ENCODE measurements at regions not wholly inside any gene's neighbourhood (a gene's known extent, or its start where the extent isn't known, plus 50 kb on each side); places are given as distances from the start of the nearest gene placed in this dataset.

- DNase-seq: no peak
Measured at GRCh38 chr20:20933142-20933958, 172.8 kb downstream of the LINC00237 start.

GRCh38 chr20:20932156-20932555, 174.0 kb downstream of the LINC00237 start:
- DNase-seq: no peak

- no peak for DNase-seq
Measured at GRCh38 chr20:20931632-20932031, 174.5 kb downstream of the LINC00237 start.

- DNase-seq: no peak
Measured at GRCh38 chr20:20931024-20931423, 175.1 kb downstream of the LINC00237 start.

- DNase-seq: no peak
Measured at GRCh38 chr20:20930500-20930899, 175.7 kb downstream of the LINC00237 start.

DNA sequence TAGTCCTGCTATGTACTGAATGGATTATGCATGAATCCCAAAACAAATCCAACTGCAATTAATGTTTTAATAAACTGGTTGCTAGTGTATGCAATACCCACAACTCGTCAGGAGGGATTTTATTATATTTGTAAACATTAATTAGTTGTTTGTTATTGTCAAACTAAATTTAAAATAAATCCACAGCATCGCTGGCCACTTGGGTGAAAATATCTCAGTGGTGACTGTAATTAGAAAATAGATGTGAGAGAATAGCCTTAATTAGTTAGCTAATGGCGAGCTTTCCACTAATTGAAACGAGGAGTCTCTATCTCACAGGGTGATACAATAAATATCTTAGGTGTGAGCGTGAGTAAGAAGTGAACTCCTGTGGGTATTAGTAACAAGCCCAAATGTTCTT, 176.8 kb downstream of the LINC00237 start:
- no peak for DNase-seq

- no peak for DNase-seq
Measured at GRCh38 chr20:20926222-20926905, 179.8 kb downstream of the LINC00237 start.

- DNase-seq: no peak
Measured at GRCh38 chr20:20920433-20920832, 185.7 kb downstream of the LINC00237 start.

DNA sequence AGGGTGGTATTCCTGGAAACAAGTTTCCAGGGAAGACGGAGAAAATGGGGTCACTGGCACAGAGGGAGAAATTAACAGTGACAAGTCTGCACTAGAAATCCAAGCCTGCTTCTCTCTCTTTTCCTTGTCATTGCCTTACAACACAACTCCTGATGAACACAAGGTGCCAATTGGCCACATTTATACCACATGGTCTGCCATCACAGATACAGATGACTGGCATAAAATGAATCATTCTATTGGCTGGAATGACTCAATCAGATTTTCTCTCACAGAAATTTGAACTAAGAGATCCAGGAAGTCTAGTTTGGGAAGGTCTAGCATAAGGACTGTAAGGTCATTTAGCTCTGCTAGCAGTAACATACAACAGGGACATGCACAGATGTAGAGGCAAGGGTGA, 190.3 kb downstream of the LINC00237 start:
- no peak for DNase-seq

GRCh38 chr20:20904501-20904831, 192.0 kb upstream of the RALGAPA2 start:
- no peak for DNase-seq

- DNase-seq: no peak
Measured at GRCh38 chr20:20903773-20904500, 191.5 kb upstream of the RALGAPA2 start.

DNA sequence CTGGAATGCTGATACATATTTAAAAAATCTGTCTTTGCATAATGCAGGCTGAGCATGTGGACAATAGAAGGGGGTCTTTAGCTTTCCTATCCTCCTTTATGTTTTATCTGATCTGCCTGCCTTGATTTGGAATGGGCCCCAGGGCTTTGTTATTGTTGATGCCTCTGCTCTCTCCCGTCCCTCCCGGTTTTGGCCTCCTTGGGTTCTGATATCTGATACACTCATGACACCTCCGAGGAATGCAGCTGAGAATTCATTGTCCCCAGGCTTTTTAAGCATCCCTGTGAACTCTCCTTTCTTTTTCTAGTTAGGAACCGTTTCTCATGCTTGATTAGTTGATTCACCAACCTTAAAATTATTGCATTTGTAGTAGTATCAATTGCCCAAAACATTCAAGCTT, 185.5 kb upstream of the RALGAPA2 start:
- DNase-seq: no peak

DNA sequence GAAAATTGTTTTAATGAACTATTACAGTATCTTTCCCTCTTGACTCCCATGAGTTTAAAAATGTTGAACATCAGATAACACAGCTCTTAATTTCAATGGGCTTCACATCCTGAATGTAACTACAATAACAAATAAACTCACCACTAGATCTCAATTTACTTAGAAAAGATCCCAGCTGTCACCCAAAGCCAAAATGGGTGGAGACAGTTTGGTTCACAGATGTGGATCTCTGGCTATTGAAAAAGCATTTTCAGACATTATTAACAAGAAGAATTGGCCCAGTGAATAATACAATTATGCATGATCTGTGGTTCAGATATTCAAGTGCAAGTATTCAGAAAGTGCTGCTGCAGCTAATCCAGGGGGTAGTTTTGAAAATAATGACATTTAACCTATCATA, 184.7 kb upstream of the RALGAPA2 start:
- no peak for DNase-seq

DNA sequence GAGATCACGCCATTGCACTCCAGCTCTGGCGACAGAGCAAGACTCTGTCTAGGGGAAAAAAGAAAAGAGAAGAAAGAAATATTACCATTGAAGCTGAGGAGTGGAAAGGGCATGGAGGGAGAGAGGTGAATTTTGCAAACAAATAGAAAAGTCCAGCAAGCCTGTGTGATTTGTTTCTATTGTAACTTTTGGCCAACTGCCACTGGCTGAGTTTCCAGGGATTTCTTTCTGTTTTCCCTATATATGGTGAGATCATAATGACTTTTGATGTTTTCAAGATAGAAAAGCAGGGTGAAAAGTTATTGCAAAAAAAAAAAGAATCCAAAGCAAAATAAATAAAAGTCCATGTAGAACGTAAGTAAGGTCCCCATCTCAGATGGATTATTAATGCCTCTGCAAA, 184.2 kb upstream of the RALGAPA2 start:
- no peak for DNase-seq

DNA sequence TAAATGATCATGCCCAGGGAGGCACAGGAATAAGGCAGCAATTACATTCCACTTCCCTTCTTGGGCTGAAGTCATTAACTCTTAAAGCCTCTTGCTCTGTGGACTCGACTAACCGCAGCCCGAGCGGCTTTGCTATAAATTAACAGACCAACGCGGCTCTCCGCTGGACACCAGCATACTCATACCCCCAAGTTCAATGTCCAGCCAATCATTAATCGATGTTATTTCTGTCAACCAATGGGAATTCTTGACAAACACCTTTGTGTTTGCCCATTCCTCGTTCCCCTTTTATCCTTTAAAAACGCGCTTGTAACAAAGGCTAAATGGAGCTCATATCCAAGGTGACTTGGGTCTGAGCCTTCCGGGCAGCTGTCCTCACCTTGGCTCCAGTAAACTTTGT, 183.1 kb upstream of the RALGAPA2 start:
- DNase-seq: no peak

- DNase-seq: no peak
Measured at GRCh38 chr20:20894753-20895152, 182.3 kb upstream of the RALGAPA2 start.

DNA sequence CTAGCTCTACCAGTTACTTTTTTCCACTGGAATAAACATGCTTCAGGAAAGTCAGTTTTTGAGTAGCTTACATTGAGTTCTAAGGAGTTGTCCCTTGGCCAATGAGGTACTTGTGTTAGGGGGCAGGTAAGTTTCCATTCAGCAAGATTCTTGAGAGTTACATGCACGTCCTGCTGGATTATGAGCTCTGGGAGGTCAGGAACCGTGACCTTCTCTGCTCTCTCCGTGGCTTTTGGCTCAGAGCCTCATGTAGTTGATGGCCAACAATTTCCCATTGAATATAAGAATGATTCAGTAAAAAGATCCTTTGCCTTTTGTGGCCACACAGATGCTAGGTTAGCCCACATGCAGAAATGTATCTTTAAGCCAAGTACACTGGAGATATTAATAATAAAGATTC, 181.8 kb upstream of the RALGAPA2 start:
- DNase-seq: no peak

DNA sequence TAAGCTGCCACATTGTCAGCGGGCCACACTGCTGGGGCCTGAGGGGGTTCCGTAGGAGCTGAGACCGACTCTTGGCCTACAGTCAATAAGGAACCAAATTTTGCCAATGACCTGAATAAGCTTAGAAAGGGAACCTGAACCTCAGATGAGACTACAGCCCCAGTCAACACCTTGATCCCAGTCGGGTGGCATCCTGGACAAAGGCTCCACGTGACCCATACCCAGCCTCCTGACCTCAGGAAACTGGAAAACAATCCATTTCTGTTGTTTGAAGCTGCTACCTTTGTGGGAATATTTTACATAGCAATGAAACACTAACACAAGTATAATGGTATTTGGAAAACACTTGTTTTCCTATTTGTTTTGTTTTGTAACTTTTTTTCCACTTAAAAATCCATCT, 179.9 kb upstream of the RALGAPA2 start:
- no peak for DNase-seq

DNA sequence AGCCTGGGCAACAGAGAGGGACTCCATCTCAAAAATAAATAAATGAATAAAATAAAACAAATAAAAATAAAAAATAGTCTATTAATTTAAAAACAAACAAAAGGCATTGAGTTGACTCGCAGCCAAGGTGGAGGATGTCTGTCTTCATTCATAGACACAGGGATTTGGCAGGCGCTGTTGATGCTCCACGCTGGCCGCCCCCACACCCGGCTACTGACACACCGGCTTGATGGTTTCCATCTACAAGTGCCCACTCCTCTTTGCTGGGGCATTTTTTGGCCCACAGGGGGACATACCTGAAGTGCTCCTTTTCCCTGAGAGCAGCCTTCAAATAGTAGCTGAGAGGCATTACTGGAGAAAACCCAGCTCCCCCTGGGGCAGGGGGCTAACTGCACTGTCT, 178.3 kb upstream of the RALGAPA2 start:
- DNase-seq: no peak

- no peak for DNase-seq
Measured at GRCh38 chr20:20888936-20889335, 176.5 kb upstream of the RALGAPA2 start.

DNA sequence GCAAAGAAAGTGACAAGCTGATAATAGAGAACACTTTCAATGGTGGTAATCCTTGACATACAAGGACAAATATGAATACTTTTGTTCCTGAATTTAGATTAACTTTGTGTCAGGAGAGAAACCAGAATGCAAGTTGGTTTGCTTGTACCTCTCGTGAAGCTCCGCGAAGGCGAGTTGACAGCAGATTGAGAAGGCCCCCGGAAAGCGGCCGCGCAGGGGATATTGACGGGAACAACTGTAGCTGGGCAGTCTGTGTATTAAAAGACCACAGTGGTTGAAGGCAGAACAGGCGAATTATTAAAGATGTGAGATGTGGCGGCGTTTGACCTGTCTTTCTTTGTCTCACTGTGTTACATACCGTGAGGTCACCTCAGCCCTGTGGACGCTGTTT, 175.8 kb upstream of the RALGAPA2 start:
- DNase-seq: no peak

GRCh38 chr20:20887593-20888265, 175.3 kb upstream of the RALGAPA2 start:
- DNase-seq: no peak

GRCh38 chr20:20881808-20882207, 169.4 kb upstream of the RALGAPA2 start:
- no peak for DNase-seq
